ENCODE measurements at regions not wholly inside any gene's neighbourhood (a gene's known extent, or its start where the extent isn't known, plus 50 kb on each side); places are given as distances from the start of the nearest gene placed in this dataset.

DNA sequence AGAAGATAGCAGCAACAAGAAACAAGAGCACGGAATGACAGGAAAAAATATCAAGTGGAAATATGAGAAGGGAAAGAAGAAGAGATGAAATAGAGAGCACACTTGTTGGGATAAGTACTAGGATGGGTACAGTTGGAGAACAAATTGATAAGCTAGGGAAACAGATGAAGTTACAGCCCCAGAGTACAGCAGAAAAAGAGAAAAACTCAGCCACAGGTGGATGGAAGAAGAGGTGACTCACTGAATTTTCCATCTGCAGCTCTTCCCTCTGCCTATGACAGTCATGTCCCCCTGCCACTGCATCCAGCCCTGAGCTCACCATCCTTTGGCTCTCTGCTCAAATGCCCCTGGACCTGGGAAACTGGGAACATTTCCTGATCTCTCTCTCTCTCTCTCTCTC is 209.0 kb downstream of the BCOR start:
- no peak for DNase-seq

GRCh38 chrX:39889704-39890103 is 208.1 kb downstream of the BCOR start:
- no peak for DNase-seq

- DNase-seq = no peak
These were observed 207.0 kb downstream of the BCOR start for GRCh38 chrX:39890807-39891206.

DNA sequence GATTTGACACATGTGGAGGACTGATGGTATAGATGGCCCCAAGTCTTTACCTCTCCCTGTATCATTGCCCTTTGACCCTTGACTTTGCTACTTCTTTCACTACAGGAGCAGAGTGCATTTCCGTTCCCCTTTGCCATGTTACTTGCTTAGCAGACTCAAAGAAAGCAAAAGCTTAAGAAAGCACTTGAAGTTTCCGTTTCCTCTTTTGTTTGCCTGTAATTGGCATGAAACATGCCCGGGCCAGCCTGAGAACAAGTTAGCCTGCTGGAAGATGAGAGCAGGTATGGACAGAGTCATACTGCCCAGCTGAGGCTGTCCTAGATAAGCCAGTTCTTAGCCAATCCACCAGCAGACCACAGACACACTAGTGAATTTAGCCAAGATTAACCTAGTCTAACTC is 206.0 kb downstream of the BCOR start:
- no peak for DNase-seq

DNA sequence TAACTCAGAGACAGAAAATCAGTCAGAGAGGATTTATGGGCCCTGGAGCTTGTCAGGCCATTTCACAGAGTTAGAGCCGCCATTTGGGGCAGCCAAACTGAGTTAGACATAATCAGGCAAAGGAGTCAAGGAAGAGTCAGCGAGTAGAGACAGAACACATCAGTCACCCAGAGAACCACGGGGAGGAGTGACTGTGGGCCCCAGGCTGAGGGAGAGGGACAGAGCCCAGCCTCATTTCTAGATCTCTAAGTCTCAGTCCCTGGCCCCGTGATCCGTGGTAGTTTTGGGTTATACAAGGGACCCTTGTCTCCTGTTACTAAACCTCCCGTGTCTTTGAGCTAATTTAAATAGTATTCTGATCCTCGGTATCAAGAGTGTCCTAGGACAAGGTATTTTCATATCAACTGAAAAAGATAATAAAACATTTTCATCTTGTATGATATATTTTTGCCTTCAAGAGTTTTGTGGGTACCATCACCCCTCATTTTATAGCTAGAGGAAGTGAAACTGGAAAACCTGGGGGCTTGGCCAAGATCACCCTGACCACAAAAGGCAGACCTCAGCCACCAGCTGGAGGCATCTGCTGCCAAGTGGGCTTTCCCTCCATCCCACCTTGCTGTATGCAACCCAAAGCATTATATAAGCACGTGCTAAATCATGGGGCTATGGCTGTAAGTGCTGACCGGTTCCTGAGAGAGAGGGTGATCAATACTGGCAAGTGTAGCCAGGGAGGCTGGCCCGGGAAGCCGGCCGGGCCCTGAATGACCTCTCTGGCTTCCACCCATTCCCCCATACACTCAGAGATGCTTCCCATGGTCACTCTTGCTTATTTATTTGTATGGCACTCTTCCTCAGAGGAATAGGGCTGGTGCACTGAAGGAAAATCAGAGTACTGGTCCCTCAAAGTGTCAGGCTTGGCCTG is 204.1 kb downstream of the BCOR start:
- DNase-seq = no peak

DNA sequence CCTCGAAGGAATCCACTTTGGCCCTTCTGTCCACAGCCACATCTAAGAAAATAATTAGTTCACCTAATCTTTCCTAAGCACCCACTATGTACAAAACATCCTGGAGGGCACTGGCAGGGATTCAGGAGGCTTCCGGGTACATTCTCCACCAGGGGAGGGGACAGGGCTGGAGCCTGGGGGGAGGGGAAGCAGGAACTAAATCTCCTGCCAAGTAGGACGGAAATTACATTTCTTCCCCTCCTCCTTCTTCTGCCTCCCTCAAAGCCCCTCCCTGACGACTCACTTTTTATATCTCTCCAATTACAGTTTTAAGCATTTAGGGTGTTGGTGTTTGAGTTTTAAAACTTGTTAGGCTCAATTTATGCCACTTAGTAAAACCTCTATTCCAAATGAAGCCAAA is 203.1 kb downstream of the BCOR start:
- DNase-seq = no peak

- DNase-seq = no peak
These were observed 202.3 kb downstream of the BCOR start for GRCh38 chrX:39895218-39896110.

DNA sequence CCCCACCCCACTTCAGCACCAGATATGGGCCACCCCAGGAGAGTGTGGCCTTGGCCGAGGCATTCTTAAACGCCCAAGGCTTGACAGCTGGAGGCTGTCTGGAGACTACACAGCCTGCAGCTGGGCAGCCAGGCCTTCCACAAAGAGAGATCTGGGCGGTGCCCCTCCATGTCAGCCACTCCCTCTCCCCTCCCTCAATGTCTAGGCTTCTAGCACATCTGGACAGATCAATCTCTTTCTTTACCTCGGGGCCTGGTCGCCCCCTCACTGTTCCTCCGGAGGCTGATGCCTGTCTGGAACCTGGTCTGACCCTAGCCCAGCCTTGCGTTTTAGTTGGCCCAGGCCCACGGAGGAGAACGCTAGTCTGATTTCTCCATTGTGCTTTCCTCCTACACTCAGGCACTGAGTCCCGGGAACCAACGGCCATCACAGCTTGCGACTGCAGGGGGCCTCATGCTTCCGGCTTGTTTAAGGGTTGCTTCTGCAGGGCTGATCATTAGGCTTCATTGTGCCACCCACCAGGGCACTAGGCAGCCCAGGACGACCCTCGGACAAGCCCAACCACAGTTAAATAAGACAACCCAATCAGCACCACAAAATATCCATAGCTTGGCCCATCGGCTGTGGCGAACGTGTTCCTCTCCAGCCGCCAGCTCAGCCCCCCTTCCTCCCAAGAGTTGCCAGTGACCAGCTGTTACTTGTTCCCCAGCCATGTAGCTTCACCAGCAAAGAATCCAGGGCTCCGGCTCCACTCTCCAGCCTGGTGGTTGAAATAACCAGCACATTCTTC is 200.6 kb downstream of the BCOR start:
- DNase-seq = no peak

GRCh38 chrX:39897741-39898097 is 200.0 kb downstream of the BCOR start:
- DNase-seq = no peak

DNA sequence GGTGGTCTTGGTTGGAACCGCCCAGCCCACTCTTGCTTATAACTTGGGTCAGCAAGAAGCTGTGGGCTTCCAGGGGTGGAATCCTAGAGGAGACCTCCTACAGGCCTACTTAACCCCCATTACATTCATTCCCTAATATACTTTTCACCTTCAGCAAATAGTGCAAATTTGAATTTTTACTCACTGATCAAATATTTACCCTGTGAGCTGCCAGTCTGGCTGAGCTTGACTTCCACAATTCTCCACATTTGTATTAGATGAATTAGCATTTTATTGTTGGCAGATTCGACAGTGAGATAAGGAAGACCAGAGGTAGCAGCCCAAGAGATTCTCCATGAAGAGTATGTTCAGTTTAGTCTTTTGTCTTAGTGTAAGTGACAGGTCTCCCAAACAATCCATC is 199.6 kb downstream of the BCOR start:
- no peak for DNase-seq

DNA sequence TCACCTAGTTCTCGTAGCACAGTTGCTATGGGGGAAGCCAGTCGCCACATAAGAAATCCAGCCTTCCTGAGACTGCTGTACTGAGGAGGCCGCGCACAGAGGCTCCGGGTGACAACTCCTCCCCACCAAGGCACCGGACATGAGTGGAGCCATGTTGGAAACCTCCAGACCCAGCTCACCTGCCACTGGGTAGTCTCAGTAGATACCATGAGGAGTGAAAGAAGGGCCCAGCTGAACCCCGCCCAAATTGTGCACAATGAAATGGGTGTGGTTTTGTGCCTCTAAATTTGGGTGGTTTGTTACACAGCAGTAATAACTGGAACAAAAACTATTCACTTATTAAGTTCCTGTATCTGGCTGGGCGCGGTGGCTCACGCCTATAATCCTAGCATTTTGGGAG is 198.7 kb downstream of the BCOR start:
- DNase-seq = no peak

DNA sequence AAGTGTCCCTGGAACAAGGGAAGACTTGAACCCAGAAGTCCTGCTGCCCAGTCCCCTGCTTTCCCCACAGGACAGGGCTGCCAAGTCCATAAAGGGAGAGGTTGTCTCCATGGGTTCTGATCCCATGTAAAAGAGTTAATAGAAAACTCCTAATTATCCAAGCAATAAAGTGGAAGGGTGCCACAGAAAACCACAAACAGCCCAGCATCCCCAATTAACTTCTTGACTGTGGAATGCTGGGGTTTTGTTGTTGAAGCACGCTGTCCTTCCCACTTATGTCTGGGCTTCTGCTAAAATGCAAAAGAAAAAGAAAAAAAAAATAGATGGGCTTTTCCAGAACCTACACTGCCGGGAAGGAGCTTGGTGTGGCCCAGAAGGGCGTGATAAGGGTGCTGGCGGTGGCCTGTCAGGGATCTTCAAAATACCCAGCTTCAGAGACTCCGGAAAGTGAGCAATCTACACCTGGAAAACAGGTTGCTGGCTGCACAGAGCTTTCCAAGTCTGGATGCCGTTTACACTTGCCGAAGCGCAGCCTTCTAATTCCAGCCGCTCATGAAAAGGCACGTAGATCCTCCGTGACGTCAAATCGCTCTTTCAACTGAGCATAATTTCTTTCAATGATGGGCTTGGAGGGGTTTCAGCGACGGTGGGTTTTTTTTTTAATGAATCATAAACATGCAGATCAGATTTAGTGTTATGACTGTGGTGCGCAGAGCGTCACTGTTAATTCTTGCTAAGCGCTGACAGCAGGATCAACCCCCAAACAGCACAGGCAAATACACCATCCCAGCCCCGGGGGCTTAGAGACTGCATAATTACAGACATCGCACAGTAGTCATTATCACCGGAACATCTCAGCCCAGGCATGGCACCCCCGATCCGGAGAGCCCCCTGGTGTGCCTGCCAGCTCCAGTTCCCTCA is 197.6 kb downstream of the BCOR start:
- no peak for DNase-seq

DNA sequence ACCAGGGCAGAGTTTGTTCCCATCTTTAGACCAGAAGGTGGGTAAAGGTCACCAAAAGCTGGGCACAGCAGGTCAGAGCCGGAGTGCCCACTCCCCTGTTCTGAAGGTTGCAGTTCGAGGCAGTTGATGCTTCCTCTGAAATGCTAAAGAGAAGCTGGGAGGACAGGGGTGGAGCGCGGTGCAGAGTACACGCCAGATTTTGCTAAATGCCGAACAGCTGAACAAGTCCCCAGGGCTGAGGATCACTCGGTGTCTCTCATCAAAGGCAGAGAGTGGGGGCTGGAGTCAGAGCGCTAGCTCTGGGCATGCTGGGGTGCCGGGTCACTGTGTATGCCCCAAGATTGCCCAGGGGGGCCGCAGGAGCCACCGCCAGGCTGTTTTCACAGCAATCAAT is 197.0 kb downstream of the BCOR start:
- DNase-seq = peak; percentile 40

DNA sequence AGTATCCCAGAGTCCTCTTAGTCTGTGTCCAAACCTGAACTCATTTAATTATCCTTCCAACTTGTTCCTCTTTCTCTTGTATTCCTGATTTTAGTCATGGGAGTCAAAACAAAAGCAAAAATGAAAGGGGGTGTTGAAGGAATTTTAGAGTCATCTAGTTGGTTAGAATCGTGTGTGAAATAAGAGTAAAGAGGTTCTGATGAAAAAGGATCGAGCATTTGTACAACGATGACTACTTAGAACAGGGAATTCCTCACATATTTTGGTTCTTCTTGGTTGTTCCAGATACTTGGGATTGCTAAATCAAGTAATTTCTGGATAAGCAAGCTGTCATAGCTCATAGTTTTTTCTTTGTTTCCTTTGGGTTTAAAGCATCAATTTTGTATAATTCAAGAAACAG is 194.4 kb downstream of the BCOR start:
- no peak for DNase-seq

DNA sequence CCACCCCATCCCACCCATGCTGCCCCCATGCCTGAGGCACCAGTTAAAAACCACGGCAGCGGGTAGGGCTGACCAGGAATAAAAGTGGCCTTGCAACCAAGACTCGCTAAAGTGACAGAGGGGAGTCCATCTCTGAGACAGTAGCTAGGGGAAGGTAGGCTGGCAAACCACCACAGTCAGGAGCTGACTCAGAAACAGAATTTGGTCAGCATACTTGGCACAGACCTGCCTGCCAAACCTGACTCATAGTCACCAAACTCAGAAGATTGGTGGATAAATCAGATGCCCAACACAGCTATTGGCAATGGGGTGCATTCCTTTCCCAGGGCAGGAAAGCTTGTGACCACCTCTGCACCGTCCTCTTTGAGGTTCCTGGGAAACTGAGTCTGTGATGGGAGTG is 193.8 kb downstream of the BCOR start:
- DNase-seq = no peak

GRCh38 chrX:39904816-39905537 is 192.8 kb downstream of the BCOR start:
- DNase-seq = no peak

DNA sequence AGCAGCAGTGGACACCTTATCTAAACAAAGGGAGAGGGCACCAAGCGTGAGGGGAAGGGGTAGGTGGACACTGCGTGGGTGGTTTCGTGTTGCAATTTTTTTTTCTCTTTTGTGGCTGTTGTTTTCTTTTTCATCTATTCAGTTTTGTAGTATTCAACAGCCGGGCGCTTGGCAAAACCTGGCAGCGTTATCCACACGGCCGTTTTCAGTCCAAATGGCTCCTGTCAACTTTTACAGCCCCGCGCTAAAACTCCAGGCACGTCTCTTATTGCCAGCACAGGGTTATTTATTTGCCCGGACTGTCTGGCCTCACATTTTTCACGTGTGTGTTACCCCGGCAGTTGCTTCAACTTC is 192.2 kb downstream of the BCOR start:
- no peak for DNase-seq

- DNase-seq = no peak
These were observed 191.8 kb downstream of the BCOR start for GRCh38 chrX:39905946-39906345.

GRCh38 chrX:39907964-39908661 is 189.6 kb downstream of the BCOR start:
- no peak for DNase-seq

GRCh38 chrX:39909996-39910395 is 187.8 kb downstream of the BCOR start:
- DNase-seq = no peak

DNA sequence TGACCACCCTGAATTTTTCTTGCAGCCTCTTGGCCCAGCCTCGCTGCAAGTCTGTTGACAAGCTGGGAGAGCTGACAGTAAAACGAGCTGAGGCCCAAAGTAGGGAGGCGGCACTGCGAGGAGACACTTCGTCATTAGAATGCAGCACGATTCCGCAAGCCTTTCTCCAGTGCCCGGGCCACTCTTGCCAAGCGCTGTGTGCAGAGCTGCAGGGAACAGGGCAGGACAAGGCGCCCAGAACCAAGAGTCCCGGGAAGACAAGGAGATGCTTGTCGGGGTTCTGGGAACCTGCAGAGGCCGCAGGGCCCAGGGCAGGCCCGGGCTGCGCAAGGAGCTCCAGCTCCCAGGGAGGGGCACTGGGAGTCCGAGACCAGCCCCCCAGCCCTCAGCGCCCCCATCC is 187.1 kb downstream of the BCOR start:
- DNase-seq = no peak

All from NCI-H2171 (cell line).